ENCODE measurements at regions not wholly inside any gene's neighbourhood (a gene's known extent, or its start where the extent isn't known, plus 50 kb on each side); places are given as distances from the start of the nearest gene placed in this dataset.

- 80% methylated on average over 1 of the region's 8 CpGs; no CpG with 5 or more reads in 1 of the 2 experiments for WGBS, 2 experiments (ENCODE audit: extremely low coverage in 2 of 2, insufficient read length in 1 of 2)
- Histone ChIP-seq H3K23ac (ENCODE audit: low read depth, low read length) (peak overlapping the region; percentile 28; the same call in 1 of the 2 replicates), H3K9me1 (ENCODE audit: insufficient read depth, low read length) (peaks cover 16% of the 10 kb centered on the region), H2AFZ (replicated peaks; ENCODE audit: low read length, poor library complexity) (peak overlapping the region; percentile 19), H2BK20ac (ENCODE audit: low read depth, low read length) (peak overlapping the region; percentile 65), H4K91ac (ENCODE audit: insufficient read depth, low read depth, low read length) (0 out of 2 replicates have a peak overlapping the region, but pooled peaks have one; percentile 16), H3K79me1 (ENCODE audit: low read depth in 1 of 2, low read length in 2 of 2) (no peaks in the 10 kb centered on the region), H2BK120ac (ENCODE audit: low read depth, low read length) (peak overlapping the region; percentile 60; the same call in 1 of the 2 replicates), H3K9me3 (ENCODE audit: control insufficient read depth, insufficient read depth, low read length) (no peaks in the 10 kb centered on the region), H3K14ac (replicated peaks; ENCODE audit: low read depth, low read length) (peak overlapping the region; percentile 26; the same call in 1 of the 2 replicates), H4K8ac (ENCODE audit: low read depth in 2 of 2, low read length in 2 of 2) (peak overlapping the region in 1 of 2 experiments; percentile 7; a peak in 1 of 4 replicates), H3K27ac (ENCODE audit: insufficient read depth, low read length) (peak overlapping the region; percentile 72; the same call in 1 of the 2 replicates), H3K4me1 (ENCODE audit: control insufficient read depth, insufficient read depth, low read length) (peaks cover 19% of the 10 kb centered on the region), H4K20me1 (ENCODE audit: insufficient read depth, low read length) (no peaks in the 10 kb centered on the region), H3K4ac (ENCODE audit: low read depth, low read length) (peak overlapping the region; percentile 51), H3K9ac (ENCODE audit: low read depth, low read length) (no peak overlapping the region), H3K36me3 (ENCODE audit: control insufficient read depth, insufficient read depth, low read length) (no peaks in the 10 kb centered on the region), H3K4me3 (ENCODE audit: insufficient read depth, low read depth, low read length) (no peak overlapping the region), H2AK9ac (replicated peaks; ENCODE audit: low read depth, low read length, poor library complexity) (no peak overlapping the region), H3K4me2 (ENCODE audit: low read depth, low read length) (peak overlapping the region; percentile 7; the same call in 1 of the 2 replicates), H3K56ac (ENCODE audit: extremely low read depth, insufficient read depth, low read length) (no peak overlapping the region), H2AK5ac (ENCODE audit: low read depth, low read length) (peak overlapping the region; percentile 85), H3K27me3 (ENCODE audit: control insufficient read depth, insufficient read depth, low read length) (no peaks in the 10 kb centered on the region; the same call in 1 of the 2 replicates), H4K5ac (ENCODE audit: low read depth, low read length) (peak overlapping the region; percentile 37; the same call in 1 of the 2 replicates), H3K18ac (ENCODE audit: low read depth, low read length) (peak overlapping the region; percentile 37; the same call in 1 of the 2 replicates), H2BK15ac (ENCODE audit: low read depth, low read length) (peak overlapping the region; percentile 12; the same call in 2 of the 3 replicates), H2BK5ac (ENCODE audit: low read depth, low read length, poor library complexity, severe bottlenecking) (peak overlapping the region; percentile 4)
- no peak for TF ChIP-seq BHLHE40 (IDR thresholded peaks at IDR 0.05; ENCODE audit: low read depth, low read length)
- no peak for TF ChIP-seq MXI1 (IDR thresholded peaks at IDR 0.05; ENCODE audit: borderline replicate concordance, low read depth, low read length)
- TF ChIP-seq FOS (IDR thresholded peaks at IDR 0.05; ENCODE audit: low read depth, low read length): no peak
- TF ChIP-seq CEBPB (IDR thresholded peaks at IDR 0.05; ENCODE audit: low read depth, low read length): no peak
- intact Hi-C loops (cut with micrococcal nuclease): loop anchor here (1.0 kb wide), 1 partner anchor 9 kb away; no protein-coding TSS in a partner anchor
- ChIA-PET POLR2A (ENCODE audit: unreplicated experiment) (interaction anchor here (0.7 kb wide), 1 partner anchor 56 kb away, joined by 6 read pairs; no protein-coding TSS in a partner anchor), CTCF (no interaction called here)
- DNase-seq: no peak
- BruUV-seq (replicated peaks): no TSS peak
- no peak for ATAC-seq (ENCODE audit: low read depth)
- dilution Hi-C loops (cut with HindIII; ENCODE audit: low sequenced_read_pairs, unreplicated experiment): no loop called here
- in situ Hi-C loops (cut with MboI; ENCODE audit: low sequenced_read_pairs): no loop called here
Observed at GRCh38 chr1:234543442-234544086, 64.6 kb upstream of the TARBP1 start.

Measured in IMR-90 (cell line).